Right cardiac atrium (tissue), 5 donors: ENCODE measurements at regions not wholly inside any gene's neighbourhood (a gene's known extent, or its start where the extent isn't known, plus 50 kb on each side); places are given as distances from the start of the nearest gene placed in this dataset.

Experiments used
- ATAC-seq, 2 donors: fragments of 200-7000 bp; cut with Tn5 transposase; one replicate each; pipeline versions ENCODE4 v1.8.0 to v1.9.1; 2020; ENCODE audit warnings: moderate library complexity in 2 of 2, mild to moderate bottlenecking in 1 of 2
- DNase-seq, 3 donors: peaks; one replicate each; pipeline ENCODE4 v3.0.0-alpha.2; 2020
- H3K27ac ChIP-seq: one replicate; pipeline ENCODE4 v1.5.1; 2013; ENCODE audit warnings: mild to moderate bottlenecking, low read length, control low read depth, moderate library complexity
- H3K27me3 ChIP-seq: one replicate; pipeline ENCODE4 v1.6.1; 2013; ENCODE audit not compliant: control insufficient read depth, insufficient read depth
- H3K4me1 ChIP-seq: one replicate; pipeline ENCODE4 v1.6.1; 2013; ENCODE audit warnings: low read length; ENCODE audit not compliant: control insufficient read depth, insufficient read depth
- H3K4me3 ChIP-seq: one replicate; pipeline ENCODE4 v1.5.1; 2013; ENCODE audit warnings: low read length, control low read depth
- H3K9me3 ChIP-seq: one replicate; pipeline ENCODE4 v1.6.1; 2013; ENCODE audit warnings: low read length; ENCODE audit not compliant: control insufficient read depth
- WGBS: extraction: QIAGEN DNeasy Blood & Tissue Kit; methylation state at CpG from one replicate; pipeline ENCODE4 v1.1.7; 2013; 5-methylcytosine and 5-hydroxymethylcytosine counted together
- intact Hi-C, 4 donors: fragments of 100-400 bp; cut with DNase I; formaldehyde crosslinking; loops; one replicate each; pipeline versions ENCODE4 v1.11.0 to v1.14.0; 2022 to 2023
- donor health status: healthy with polysubstance abuse.
- donor health status: DM: no; HTN: yes; CAD: no.
- donor health status: DM: no; HTN: no; CAD: no.
- donor health status: DM: no; HTN: yes; CAD: no; lungs with severe emphysema.
- donor health status: DM: yes; HTN: yes; CAD: no.

GRCh38 chr12:126858560-126858959 lies 1408.4 kb upstream of the TMEM132C start:
- no peaks in the 10 kb centered on the region for H3K9me3 ChIP-seq
- H3K4me1 ChIP-seq = no peaks in the 10 kb centered on the region
- no peak for ATAC-seq
- 59% methylated on average over 3 of the region's 3 CpGs for WGBS
- intact Hi-C loops = no loop called here
- no peak overlapping the region for H3K27ac ChIP-seq
- H3K27me3 ChIP-seq = no peaks in the 10 kb centered on the region
- no peak overlapping the region for H3K4me3 ChIP-seq
- no peak for DNase-seq

GRCh38 chr12:126860210-126860609 lies 1406.8 kb upstream of the TMEM132C start:
- no peak overlapping the region for H3K4me3 ChIP-seq
- no peak overlapping the region for H3K27ac ChIP-seq
- H3K27me3 ChIP-seq = no peaks in the 10 kb centered on the region
- no peaks in the 10 kb centered on the region for H3K9me3 ChIP-seq
- ATAC-seq (peak; percentile 56 to 84), DNase-seq (peak in 1 of 3 donors; percentile 51)
- intact Hi-C loops = no loop called here
- 52% methylated on average over 1 of the region's 1 CpG for WGBS
- no peaks in the 10 kb centered on the region for H3K4me1 ChIP-seq

- Histone ChIP-seq H3K9me3 (no peaks in the 10 kb centered on the region), H3K27me3 (no peaks in the 10 kb centered on the region), H3K4me1 (no peaks in the 10 kb centered on the region), H3K27ac (no peak overlapping the region), H3K4me3 (no peak overlapping the region)
- 43% methylated on average over 4 of the region's 4 CpGs for WGBS
- ATAC-seq = peak; percentile 59 to 88
- intact Hi-C loops = no loop called here
- peak in 1 of 3 donors; percentile 39 for DNase-seq
Observed at GRCh38 chr12:126862500-126862899, 1404.5 kb upstream of the TMEM132C start.

- intact Hi-C loops = loop anchor here in 2 of 4 donors (10.0 kb wide), 1 partner anchor 1685 kb away; the partner anchor contains the start of gene TMEM132B (in 2 of the 2)
Observed at GRCh38 chr12:126869644-126870043, 1397.3 kb upstream of the TMEM132C start.

GRCh38 chr12:126873701-126874100 lies 1393.3 kb upstream of the TMEM132C start:
- Histone ChIP-seq H3K4me3 (no peak overlapping the region), H3K4me1 (no peaks in the 10 kb centered on the region), H3K9me3 (no peaks in the 10 kb centered on the region), H3K27me3 (no peaks in the 10 kb centered on the region), H3K27ac (no peak overlapping the region)
- 76% methylated on average over 5 of the region's 5 CpGs for WGBS
- intact Hi-C loops = loop anchor here in 2 of 4 donors (10.0 kb wide), 1 partner anchor 1689 kb away; the partner anchor contains the start of gene TMEM132B (in 2 of the 2)
- no peak for ATAC-seq
- DNase-seq = no peak

More at GRCh38 chr12:126869644-126870043, 1397.3 kb upstream of the TMEM132C start:
- WGBS = 42% methylated on average over 2 of the region's 2 CpGs
- H3K27ac ChIP-seq = no peak overlapping the region
- DNase-seq (no peak), ATAC-seq (no peak)
- H3K4me1 ChIP-seq = no peaks in the 10 kb centered on the region
- no peaks in the 10 kb centered on the region for H3K27me3 ChIP-seq
- H3K9me3 ChIP-seq = no peaks in the 10 kb centered on the region
- no peak overlapping the region for H3K4me3 ChIP-seq

GRCh38 chr12:126874427-126875026 lies 1392.4 kb upstream of the TMEM132C start:
- Histone ChIP-seq H3K9me3 (no peaks in the 10 kb centered on the region), H3K27ac (no peak overlapping the region), H3K27me3 (no peaks in the 10 kb centered on the region), H3K4me3 (no peak overlapping the region), H3K4me1 (no peaks in the 10 kb centered on the region)
- ATAC-seq = peak; percentile 72 to 81
- intact Hi-C loops = loop anchor here in 2 of 4 donors (10.0 kb wide), 1 partner anchor 1690 kb away; the partner anchor contains the start of gene TMEM132B (in 2 of the 2)
- DNase-seq = peak; percentile 53 to 83 (median 74)
- 25% methylated on average over 8 of the region's 8 CpGs for WGBS

- Histone ChIP-seq H3K9me3 (no peaks in the 10 kb centered on the region), H3K27ac (no peak overlapping the region), H3K4me1 (no peaks in the 10 kb centered on the region), H3K4me3 (no peak overlapping the region), H3K27me3 (no peaks in the 10 kb centered on the region)
- intact Hi-C loops = loop anchor here in 2 of 4 donors (10.0 kb wide), 1 partner anchor 1695 kb away; the partner anchor contains the start of gene TMEM132B (in 2 of the 2)
- 55% methylated on average over 2 of the region's 2 CpGs for WGBS
- DNase-seq = no peak
- no peak for ATAC-seq
Observed at GRCh38 chr12:126879842-126880241, 1387.1 kb upstream of the TMEM132C start.

GRCh38 chr12:126883697-126884096 lies 1383.3 kb upstream of the TMEM132C start:
- Histone ChIP-seq H3K4me3 (no peak overlapping the region), H3K4me1 (no peaks in the 10 kb centered on the region), H3K27me3 (no peaks in the 10 kb centered on the region), H3K9me3 (no peaks in the 10 kb centered on the region), H3K27ac (no peak overlapping the region)
- ATAC-seq = peak; percentile 60 to 87
- intact Hi-C loops = no loop called here
- peak; percentile 14 to 75 (median 72) for DNase-seq
- 8% methylated on average over 4 of the region's 4 CpGs for WGBS

GRCh38 chr12:126889501-126889900 lies 1377.5 kb upstream of the TMEM132C start:
- no peak for DNase-seq
- intact Hi-C loops = no loop called here
- H3K4me3 ChIP-seq = no peak overlapping the region
- WGBS = 74% methylated on average over 4 of the region's 4 CpGs
- ATAC-seq = no peak
- H3K4me1 ChIP-seq = no peaks in the 10 kb centered on the region
- H3K27ac ChIP-seq = no peak overlapping the region
- H3K9me3 ChIP-seq = no peaks in the 10 kb centered on the region
- no peaks in the 10 kb centered on the region for H3K27me3 ChIP-seq

GRCh38 chr12:126890097-126890496 lies 1376.9 kb upstream of the TMEM132C start:
- Histone ChIP-seq H3K27ac (no peak overlapping the region), H3K9me3 (no peaks in the 10 kb centered on the region), H3K4me1 (no peaks in the 10 kb centered on the region), H3K27me3 (no peaks in the 10 kb centered on the region), H3K4me3 (no peak overlapping the region)
- 62% methylated on average over 2 of the region's 2 CpGs for WGBS
- ATAC-seq (no peak), DNase-seq (no peak)
- intact Hi-C loops = no loop called here

GRCh38 chr12:126891789-126892188 lies 1375.2 kb upstream of the TMEM132C start:
- H3K4me1 ChIP-seq = no peaks in the 10 kb centered on the region
- DNase-seq = no peak
- ATAC-seq = no peak
- H3K4me3 ChIP-seq = no peak overlapping the region
- H3K27me3 ChIP-seq = no peaks in the 10 kb centered on the region
- WGBS = 91% methylated on average over 1 of the region's 1 CpG
- no peak overlapping the region for H3K27ac ChIP-seq
- intact Hi-C loops = no loop called here
- no peaks in the 10 kb centered on the region for H3K9me3 ChIP-seq
